ENCODE measurements at regions not wholly inside any gene's neighbourhood (a gene's known extent, or its start where the extent isn't known, plus 50 kb on each side); places are given as distances from the start of the nearest gene placed in this dataset.

- H3K4me2 ChIP-seq (ENCODE audit: low read length), result no peak overlapping the region
- no peak overlapping the region for H3K4me3 ChIP-seq (ENCODE audit: low read depth, low read length)
- no peak overlapping the region for H3K9ac ChIP-seq
- no peaks in the 10 kb centered on the region for H3K36me3 ChIP-seq (ENCODE audit: control insufficient read depth, insufficient read depth, low read length)
- H3K27ac ChIP-seq, result no peak overlapping the region
- no peaks in the 10 kb centered on the region for H3K4me1 ChIP-seq
- H3K27me3 ChIP-seq (ENCODE audit: control insufficient read depth, insufficient read depth, low read length), result no peaks in the 10 kb centered on the region
- no peaks in the 10 kb centered on the region for H3K79me2 ChIP-seq
- no peak overlapping the region for H2AFZ ChIP-seq
- no peaks in the 10 kb centered on the region for H3K9me3 ChIP-seq (ENCODE audit: control insufficient read depth, low read length)
- TF ChIP-seq, protein P1, sequence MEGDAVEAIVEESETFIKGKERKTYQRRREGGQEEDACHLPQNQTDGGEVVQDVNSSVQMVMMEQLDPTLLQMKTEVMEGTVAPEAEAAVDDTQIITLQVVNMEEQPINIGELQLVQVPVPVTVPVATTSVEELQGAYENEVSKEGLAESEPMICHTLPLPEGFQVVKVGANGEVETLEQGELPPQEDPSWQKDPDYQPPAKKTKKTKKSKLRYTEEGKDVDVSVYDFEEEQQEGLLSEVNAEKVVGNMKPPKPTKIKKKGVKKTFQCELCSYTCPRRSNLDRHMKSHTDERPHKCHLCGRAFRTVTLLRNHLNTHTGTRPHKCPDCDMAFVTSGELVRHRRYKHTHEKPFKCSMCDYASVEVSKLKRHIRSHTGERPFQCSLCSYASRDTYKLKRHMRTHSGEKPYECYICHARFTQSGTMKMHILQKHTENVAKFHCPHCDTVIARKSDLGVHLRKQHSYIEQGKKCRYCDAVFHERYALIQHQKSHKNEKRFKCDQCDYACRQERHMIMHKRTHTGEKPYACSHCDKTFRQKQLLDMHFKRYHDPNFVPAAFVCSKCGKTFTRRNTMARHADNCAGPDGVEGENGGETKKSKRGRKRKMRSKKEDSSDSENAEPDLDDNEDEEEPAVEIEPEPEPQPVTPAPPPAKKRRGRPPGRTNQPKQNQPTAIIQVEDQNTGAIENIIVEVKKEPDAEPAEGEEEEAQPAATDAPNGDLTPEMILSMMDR (IDR thresholded peaks at IDR 0.05), result no peak
These were observed 301.0 kb upstream of the TLE3 start for GRCh38 chr15:70398694-70399093.

DNA sequence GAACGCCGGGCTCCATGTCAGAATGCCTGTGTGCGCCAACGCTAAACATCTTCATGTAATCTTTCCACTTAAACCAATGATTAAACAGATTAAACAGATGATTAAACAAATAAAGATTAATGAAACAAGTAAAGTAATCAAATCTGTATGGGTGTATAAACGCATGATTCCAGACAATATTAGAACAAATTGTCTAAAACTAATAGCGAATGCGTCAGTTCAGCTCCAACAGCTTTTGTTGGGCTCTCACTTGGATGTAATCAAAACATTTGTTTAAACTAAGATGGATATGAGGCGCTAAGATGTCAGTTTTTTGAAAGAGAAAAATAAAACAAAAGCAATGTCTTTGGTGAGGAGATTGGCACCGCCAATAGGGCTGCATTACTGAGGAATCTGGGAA is 299.1 kb upstream of the TLE3 start:
- TF ChIP-seq, protein P1 (IDR thresholded peaks at IDR 0.05), result no peak
- Histone ChIP-seq H3K36me3 (ENCODE audit: control insufficient read depth, insufficient read depth, low read length) (no peaks in the 10 kb centered on the region), H3K4me3 (ENCODE audit: low read depth, low read length) (no peak overlapping the region), H3K9me3 (ENCODE audit: control insufficient read depth, low read length) (no peaks in the 10 kb centered on the region), H3K4me1 (no peaks in the 10 kb centered on the region), H3K27me3 (ENCODE audit: control insufficient read depth, insufficient read depth, low read length) (no peaks in the 10 kb centered on the region), H3K9ac (no peak overlapping the region), H3K79me2 (no peaks in the 10 kb centered on the region), H2AFZ (no peak overlapping the region), H3K4me2 (ENCODE audit: low read length) (no peak overlapping the region), H3K27ac (no peak overlapping the region)

DNA sequence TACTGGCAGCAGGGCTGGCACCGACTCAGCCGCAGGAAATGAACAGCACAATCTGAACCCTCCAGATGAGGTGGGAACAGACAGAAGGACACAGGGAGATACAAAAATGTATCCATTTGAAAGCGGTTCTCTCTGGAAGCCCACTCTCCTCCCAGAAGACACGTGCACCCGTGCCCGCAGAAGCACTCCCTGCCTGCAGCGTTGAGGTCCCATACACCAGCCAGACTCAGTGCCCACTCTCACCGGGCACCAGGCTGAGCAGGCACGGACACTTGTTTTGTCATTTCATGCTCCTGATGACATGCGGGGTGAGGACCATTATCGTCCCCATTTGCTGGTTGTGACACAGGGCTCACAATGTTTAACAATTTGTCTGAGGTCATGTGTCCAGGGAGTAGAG is 297.4 kb upstream of the TLE3 start:
- Histone ChIP-seq H3K27ac (no peak overlapping the region), H3K4me1 (no peaks in the 10 kb centered on the region), H2AFZ (no peak overlapping the region), H3K4me3 (ENCODE audit: low read depth, low read length) (no peak overlapping the region), H3K4me2 (ENCODE audit: low read length) (no peak overlapping the region), H3K9me3 (ENCODE audit: control insufficient read depth, low read length) (no peaks in the 10 kb centered on the region), H3K36me3 (ENCODE audit: control insufficient read depth, insufficient read depth, low read length) (no peaks in the 10 kb centered on the region), H3K79me2 (no peaks in the 10 kb centered on the region), H3K27me3 (ENCODE audit: control insufficient read depth, insufficient read depth, low read length) (no peaks in the 10 kb centered on the region), H3K9ac (no peak overlapping the region)
- TF ChIP-seq, protein P1 (IDR thresholded peaks at IDR 0.05), result no peak

GRCh38 chr15:70390723-70391122 is 293.0 kb upstream of the TLE3 start:
- H3K79me2 ChIP-seq, result no peaks in the 10 kb centered on the region
- H3K4me2 ChIP-seq (ENCODE audit: low read length), result no peak overlapping the region
- no peak overlapping the region for H2AFZ ChIP-seq
- H3K4me1 ChIP-seq, result no peaks in the 10 kb centered on the region
- TF ChIP-seq, protein P1 (IDR thresholded peaks at IDR 0.05), result no peak
- H3K36me3 ChIP-seq (ENCODE audit: control insufficient read depth, insufficient read depth, low read length), result no peaks in the 10 kb centered on the region
- H3K9me3 ChIP-seq (ENCODE audit: control insufficient read depth, low read length), result no peaks in the 10 kb centered on the region
- no peak overlapping the region for H3K4me3 ChIP-seq (ENCODE audit: low read depth, low read length)
- no peak overlapping the region for H3K27ac ChIP-seq
- H3K27me3 ChIP-seq (ENCODE audit: control insufficient read depth, insufficient read depth, low read length), result no peaks in the 10 kb centered on the region
- H3K9ac ChIP-seq, result no peak overlapping the region

GRCh38 chr15:70387993-70388392 is 290.3 kb upstream of the TLE3 start:
- Histone ChIP-seq H3K4me3 (ENCODE audit: low read depth, low read length) (no peak overlapping the region), H3K9ac (no peak overlapping the region), H3K9me3 (ENCODE audit: control insufficient read depth, low read length) (no peaks in the 10 kb centered on the region), H3K4me2 (ENCODE audit: low read length) (no peak overlapping the region), H3K36me3 (ENCODE audit: control insufficient read depth, insufficient read depth, low read length) (no peaks in the 10 kb centered on the region), H3K4me1 (no peaks in the 10 kb centered on the region), H3K27me3 (ENCODE audit: control insufficient read depth, insufficient read depth, low read length) (no peaks in the 10 kb centered on the region), H3K27ac (no peak overlapping the region), H2AFZ (no peak overlapping the region), H3K79me2 (no peaks in the 10 kb centered on the region)
- TF ChIP-seq, protein P1 (IDR thresholded peaks at IDR 0.05), result no peak

All from parathyroid adenoma (tissue), 2 donors.